HG02759 (cell line): ENCODE measurements at regions not wholly inside any gene's neighbourhood (a gene's known extent, or its start where the extent isn't known, plus 50 kb on each side); places are given as distances from the start of the nearest gene placed in this dataset.

Experiments
- ATAC-seq: cut with Tn5 transposase; IDR thresholded peaks from one replicate; pipeline ENCODE4 v1.9.1; 2021; ENCODE audit warnings: mild to moderate bottlenecking, moderate library complexity; ENCODE audit not compliant: unreplicated experiment

DNA sequence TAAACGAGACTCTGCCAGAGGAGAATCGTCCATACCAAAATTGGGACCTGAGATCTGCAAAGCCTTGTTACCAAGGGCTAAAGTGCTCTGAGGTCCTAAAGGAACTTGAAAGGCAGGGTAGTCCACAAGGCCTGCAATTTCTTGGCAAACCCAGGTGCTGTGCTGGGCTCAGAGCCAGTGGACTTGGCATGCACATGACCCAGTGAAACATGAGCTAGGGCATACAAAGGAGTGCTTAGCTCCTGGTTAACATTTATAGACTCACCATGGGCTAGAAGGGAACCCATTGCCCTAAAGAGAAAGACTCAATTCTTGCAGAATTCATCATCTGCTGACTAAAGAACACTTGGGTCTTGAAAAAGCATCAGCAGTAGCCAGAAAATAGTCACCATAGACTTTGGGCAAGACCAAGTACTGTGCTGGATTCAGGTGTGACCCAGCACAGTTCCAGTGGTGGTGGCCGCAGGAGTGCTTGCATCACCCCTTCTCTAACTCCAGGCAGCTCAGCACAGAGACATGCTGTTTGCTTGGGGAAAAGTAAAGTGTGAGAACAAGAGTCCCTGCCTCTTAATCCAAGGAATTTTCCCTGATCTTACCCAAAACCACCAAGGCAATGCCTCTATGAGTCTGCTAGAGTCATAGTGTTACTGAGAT is 1069.4 kb upstream of the ADGRL2 start:
- no peak for ATAC-seq

DNA sequence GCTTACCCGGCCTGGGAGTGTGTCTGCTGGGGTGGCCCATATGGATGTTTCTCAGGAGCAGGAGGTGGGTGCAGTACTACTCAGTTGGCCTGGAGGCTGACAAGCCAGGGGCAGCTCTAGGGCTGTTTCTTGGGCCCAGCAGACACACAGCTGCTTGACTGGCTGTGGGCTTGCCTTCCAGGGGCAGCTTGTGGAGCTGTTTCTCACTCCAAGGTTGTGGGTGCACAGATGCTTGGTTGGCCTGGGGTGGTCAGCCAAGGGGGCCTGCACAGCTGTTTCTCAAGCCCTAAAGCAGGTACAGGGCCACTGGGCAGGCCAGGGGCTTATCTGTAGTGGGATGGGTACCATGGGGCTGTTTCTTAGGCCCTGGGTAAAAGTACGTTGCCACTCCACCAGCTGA is 1078.1 kb upstream of the ADGRL2 start:
- no peak for ATAC-seq

DNA sequence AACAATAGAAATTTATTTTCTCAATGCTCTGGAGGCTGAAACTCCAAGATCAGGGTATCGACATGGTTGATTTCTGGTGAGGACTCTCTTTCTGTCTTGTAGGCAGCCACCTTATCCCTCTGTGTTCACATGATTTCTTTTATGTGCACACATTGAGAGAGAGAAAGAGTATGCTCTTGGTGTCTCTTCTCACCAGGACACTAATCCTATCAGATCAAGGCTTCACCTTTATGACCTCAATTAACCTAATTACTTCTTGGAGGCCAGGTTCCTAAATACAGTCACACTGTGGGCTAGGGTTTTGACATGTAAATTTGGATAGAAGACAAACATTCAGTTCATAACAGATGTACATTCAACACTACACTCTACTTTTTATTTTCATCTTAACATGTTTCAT is 1094.2 kb upstream of the ADGRL2 start:
- ATAC-seq: no peak

DNA sequence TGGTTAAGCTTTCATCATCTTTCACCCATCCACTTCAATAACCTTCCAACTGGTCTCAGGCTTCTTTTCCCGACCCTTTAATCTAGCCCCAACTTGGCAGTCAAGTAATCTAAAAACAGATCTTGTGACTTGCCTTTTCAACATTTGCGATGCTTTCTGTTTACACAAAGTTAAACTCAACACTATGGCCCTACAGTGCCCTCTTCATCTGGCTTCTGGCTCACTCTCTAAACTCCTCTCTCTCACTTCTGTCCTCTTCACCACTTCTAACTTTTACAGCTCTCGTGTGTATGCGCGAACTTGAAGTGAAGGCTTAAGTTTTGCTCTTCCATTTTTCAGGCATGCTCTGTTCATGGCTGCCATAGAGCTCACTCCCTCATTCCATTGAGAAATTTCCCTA is 1122.3 kb upstream of the ADGRL2 start:
- ATAC-seq: no peak

DNA sequence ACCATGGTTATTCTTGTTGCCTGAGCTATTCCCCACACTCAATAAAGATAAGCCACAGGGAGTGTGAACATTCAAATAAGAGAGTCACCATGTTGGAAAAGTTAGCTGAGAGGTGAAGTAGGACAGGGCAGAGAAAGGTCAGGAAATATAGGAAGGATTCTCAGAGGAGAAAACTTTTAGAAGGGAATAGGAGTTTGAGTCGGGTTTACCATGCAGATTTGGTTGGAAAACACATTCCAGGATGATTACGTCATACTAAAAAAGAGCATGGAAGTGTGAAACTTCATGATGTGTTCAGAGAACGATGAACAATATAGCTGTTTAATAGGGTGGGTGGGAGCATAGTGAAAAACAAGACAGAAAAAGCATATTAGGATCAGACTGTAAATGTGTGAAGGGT is 1125.3 kb upstream of the ADGRL2 start:
- no peak for ATAC-seq

DNA sequence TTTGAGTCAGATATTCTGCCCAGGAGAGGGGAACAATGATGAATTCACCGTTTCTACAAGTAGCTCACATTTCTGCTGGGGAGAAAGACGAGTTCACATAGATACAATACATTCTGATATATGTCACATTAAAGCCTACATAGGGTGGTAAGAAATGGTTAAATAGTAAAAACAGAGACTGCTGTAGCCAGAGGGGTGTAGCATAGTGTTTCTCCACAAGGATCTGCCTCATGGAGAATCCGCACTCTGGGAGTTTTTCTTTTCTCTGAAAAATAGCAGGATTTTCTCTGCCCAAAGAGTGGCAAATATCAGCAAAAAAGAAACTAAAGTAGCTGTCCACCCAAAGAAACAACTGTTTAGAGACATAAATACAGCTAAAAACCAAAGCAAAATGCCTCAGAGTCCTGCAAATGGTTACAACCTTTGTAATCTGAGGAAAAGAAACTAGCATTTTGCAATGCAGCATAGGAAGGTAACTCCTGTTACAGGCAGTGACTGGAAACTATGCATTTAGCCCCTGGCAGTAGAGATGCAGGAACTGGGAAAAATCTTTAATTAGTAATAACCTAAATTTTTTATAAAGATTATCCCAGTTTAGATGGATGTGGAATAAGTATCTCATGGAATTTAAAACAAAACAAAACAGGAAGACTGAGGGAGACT is 1126.7 kb upstream of the ADGRL2 start:
- ATAC-seq: no peak

DNA sequence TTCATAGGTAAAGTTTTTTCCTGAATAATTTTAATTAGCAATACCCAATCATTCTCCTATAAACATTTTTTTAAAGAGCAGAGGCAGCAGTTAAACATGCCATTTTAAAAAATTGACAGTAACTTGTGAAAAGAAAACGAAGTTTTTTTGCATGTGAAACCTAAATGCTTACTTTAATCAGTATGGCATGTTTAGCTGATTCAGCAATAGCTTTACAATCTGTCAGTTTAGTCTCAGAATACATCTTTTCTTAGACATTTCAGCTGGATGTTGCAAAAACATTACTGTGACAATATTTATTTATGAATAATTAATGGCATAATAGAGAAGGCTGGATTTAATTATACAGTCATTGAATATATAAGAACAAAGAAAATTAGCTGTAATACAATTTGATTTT is 1132.4 kb upstream of the ADGRL2 start:
- ATAC-seq: no peak

DNA sequence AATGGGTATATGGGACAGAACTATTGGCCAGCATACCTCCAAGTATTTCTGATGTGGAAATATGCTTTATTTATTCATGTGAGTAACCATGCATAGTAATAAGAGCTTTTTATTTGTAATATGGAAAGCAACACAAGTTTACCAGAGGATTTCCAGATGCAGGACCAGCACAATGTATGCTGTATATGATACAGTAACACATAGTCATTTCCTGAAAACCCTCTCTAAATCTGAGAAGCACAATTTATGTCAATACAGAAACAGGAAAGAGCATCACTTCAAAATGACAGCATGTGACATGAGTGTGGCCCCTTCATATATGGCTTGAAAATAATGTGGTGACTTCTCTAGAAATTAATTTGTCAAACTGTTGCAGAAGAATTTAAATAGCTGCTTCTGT is 1134.7 kb upstream of the ADGRL2 start:
- no peak for ATAC-seq

DNA sequence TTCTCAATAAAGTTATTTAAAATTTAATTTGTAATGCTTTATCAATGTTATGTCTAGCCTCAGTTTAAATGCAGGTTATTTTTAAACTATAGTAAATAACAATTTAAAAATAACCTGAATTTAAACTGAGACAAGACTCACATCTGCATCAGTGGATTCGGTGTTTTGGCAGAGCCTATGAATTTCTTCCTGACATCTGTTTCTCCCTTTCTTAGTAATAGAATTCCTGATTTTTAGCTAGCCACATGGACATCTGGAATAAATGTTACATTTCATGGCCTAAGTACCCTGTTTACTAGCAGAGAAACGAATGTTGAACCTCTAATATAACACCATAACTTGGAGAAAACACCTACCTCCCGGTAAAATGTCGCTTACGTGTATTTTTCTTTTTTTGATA is 1141.6 kb upstream of the ADGRL2 start:
- no peak for ATAC-seq

DNA sequence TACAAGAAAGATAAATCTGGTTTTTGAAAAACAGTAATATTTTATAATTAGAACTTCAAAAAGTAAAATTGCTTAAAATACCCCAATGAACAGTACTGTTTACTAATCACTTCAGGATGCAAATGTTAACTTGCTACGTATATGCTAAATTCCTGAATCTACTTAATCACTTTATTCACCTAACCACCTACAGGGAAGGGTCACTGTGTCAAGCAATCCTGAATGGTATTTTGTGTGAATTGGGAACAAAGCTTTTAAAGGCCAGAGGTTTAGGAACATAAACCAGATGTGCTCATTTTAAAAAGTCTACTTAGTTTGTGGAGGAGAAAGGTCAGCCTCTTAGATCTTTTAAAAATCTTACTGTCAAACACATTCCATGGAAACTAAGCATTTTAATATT is 1143.0 kb upstream of the ADGRL2 start:
- ATAC-seq: no peak

DNA sequence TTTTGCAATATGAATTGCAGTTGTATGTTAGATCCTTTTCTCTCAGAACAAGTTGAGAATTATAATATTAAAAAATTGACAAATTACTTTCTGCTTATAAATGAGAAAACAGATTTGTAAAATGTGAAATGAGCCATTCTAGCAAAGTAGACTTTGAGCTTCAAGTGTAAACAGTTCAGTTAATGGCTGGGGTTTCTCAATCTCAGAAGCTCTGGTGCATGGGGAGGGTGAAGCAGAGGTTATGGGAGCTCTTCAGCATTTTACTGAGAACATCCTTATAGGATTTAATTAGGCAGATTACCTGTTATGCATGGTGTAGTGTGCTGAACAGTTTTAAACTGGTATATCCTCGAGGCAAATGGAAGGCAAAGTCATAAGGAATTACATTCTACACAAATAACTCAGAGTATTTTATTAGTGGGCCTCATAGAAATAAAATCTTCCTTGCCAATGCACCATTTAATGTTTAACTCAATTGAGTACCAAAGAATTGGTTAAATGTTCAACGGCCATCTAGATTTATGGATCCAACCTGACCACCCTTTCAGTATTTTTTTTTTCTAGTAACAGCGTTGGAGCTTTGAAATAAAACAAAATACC is 1143.6 kb upstream of the ADGRL2 start:
- no peak for ATAC-seq

DNA sequence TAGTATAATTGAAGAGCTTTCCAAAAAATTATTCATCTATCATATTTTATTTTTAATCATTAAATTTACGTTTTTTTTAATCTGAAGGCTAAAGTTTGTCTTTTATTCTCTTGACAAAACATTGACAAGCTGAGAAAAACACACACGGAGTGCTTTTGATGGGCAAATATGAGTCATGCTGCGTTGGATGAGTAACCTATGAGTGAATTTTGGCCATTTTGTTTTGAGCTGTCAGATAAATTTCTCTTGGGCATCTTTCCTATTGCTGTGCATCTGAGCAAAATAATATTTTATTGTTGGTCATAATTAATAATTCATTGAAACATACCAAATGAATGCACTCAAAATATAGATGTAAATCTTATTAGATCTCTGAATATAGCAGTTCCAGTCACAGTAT is 1144.1 kb upstream of the ADGRL2 start:
- ATAC-seq: peak; percentile 46

DNA sequence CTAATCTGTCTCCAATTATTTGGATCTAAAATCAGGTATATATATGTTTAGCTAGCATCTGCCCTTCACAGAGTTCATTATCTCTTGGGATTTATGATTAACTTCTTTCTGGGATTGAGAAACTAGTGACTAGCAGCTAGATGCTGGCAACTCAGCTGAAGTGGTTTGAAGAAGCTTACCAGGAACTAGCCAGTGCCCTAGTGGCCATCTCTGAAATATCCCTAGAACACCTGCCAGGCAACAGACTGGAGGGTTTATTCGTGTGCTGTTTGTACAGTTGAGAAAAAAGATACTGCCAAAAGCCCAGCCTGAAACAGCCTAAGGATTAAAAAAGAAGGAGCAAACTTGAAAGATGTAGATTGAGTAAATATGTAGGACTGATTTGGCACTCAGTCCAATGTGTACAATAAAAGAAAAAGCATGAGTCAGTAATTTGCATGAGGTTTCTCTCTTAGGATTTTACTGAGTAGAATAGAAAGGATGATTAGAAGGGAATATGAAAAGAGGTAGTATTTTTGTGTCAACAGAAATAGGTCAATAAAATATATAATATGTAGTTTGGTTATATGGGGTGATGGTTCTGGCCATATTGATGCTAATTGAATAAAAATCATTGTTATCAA is 1144.6 kb upstream of the ADGRL2 start:
- peak; percentile 91 for ATAC-seq

DNA sequence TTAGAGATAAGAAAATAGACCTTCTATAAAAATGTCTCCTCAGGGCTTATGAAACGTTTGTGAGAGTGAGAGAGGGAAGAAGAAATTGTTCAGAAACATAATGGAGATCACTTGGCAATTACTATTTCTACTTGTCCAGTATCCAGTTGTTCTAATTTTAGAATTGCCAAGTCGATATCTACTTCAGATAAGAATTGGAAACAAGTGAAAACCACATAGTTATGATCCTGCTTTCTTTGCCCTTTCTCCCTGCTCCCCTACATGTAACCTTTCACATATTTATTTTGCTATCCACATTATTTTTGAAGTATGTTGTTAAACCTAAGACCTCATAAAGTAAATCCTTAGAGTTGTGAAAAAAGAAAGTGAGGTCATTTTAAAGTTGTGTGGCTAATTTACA is 1154.7 kb upstream of the ADGRL2 start:
- ATAC-seq: no peak

DNA sequence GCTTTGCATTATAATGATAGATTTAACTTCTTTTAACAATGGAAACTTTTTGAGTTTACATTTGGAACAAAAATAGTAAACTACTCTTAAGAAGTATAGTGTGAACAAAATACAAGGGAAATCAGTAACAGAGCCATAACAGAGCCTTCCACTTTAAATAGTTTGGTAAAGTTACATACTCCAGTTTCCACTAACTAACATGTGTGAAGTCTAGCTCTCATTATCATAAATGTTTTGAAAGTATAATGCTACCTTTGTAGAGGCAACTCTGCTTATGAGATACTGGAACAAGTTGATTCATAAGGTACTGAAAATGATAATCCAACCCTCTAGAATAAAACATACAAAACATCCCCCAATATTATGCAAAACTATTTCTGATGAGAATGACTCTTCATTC is 1155.1 kb upstream of the ADGRL2 start:
- no peak for ATAC-seq

DNA sequence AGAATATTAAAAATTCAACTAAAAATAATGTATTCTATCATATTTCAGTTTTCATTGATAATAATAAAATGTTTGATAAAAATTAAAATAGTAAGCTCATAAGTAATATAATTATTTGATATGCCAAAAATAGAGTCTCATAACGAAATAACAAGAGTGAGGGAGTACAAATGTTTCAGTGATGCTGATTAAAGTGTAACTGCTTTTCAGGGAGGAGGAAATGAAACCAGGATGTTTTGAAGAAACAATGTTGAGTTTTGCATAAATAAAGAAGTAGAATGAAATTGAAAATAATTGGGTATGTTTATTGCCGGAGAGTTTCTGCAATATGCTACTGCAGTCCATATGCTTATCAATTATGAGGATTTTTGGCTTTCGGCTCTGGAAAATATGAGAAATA is 1159.8 kb upstream of the ADGRL2 start:
- peak; percentile 30 for ATAC-seq

DNA sequence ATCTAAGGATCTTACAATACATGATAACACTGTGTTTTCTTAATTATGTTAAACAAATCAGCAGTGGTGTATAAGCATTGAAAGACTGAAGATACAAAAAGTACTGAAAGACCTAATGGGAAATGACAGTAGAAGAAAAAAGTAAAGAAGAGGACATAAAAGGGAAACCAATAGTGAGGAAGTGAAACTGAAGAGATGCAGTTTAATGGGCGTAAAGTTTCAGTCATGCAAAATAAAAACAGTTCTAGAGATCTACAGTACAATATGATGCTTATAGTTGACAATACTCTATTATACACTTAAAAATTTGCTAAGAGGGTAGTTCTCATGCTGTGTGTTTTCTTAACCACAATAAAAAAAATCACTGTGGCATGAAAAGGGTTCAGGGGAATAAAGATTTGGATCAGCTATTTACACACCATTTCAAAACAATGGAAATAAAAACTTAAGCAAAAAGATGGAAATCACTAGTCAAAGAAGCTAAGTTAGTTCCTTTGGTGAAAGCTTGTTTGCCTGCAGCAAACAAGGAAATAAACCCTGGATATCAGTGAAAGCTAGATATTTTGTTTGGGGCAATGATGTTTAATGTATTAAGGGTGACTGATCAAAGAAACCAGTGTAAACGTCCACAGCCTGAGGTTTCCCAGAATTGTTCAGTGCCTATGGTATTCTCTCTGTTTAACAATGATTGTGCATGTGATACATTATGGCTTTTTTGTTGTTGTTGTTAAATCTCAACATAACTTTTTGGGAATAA is 1160.8 kb upstream of the ADGRL2 start:
- ATAC-seq: peak; percentile 95

DNA sequence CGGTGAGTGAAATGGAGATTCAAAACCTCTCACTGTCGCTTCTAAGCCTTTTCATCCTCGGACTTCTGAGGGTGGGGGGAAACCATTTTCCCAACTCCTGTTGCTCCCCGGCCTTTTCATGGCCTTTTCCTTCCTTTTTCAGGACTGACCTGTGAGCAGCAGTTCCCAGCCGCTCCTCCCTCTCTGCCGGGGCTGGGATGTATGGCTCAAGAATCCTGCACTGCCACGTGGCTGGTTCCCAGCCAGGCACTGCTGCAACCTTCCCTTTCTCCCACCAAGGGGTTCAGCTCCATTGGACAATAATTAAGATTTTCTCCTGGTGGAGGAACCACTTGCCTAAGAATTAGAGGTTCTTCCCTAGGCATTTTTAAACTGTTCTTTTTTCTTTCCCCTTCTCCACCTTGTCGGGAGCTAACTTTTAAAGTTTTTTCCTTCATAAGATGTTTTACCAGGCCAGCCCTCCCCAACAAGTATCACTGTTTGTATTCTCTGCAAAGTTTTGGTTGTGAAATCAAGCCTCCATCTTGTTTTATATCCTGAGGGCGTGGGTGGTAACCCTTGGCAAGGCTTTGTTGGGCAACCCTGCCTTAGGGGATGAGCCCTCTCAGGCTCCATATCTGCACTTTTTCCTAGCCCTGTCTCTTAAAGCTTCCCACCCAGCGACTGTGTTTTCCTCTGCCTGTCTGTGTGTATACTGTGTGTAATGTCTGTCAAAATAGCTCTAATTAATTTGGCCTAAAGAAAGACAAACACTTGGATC is 1166.6 kb upstream of the ADGRL2 start:
- no peak for ATAC-seq

DNA sequence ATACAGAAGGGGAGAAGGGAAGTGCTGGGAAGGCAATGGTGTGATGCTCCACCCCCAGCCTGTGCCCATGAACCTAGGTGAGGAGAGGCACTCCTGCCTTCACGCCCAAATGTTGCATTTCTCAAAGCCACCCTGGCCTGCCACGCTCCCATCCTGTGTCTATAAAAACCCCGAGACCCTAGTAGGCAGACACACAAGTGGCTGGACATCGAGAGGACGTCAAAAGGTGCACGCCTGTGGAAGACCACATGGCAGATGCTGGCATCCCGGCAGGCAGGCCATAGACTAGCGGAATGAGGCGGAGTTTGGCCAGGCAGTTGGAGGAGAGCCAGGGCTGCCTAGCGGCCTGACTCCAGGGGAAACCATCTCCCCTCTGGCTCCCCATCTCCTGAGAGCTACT is 1168.5 kb upstream of the ADGRL2 start:
- ATAC-seq: no peak

DNA sequence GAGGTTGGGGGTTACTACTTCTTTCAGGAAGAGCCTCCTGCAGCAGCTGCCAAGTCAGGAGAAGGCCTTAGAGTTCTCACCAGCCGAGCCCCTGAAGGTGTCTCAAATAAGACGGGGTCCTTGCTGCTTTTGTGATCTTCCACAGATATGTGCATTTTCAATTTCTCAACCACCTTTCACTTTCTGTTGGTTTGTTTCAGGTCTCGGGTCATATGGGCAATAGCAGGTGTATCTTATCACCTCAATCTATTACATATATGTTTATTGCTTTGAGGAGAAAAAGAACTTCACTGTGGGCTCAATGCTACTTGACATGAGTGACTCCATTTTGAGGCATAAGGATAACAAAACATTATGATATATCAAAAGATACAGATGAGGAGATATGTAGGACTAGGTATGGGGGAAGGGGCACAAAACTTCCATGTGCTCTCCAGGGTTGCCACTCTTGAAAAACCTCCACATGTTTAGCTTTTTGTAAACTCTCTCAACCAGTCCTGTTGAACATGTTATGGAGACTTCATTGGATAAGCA is 1171.4 kb upstream of the ADGRL2 start:
- peak; percentile 54 for ATAC-seq
